Caco-2 (cell line): ENCODE measurements at regions not wholly inside any gene's neighbourhood (a gene's known extent, or its start where the extent isn't known, plus 50 kb on each side); places are given as distances from the start of the nearest gene placed in this dataset.

ENCODE experiments used
- BruUV-seq: library from RNA; stranded (reverse); fragments of 400-500 nt; replicated peaks from 2 replicates; lab custom pipeline; 2021; lab: Mats Ljungman, UMichigan
- CTCF ChIA-PET: fragments of 300-600 bp; sonication (Branson Sonifier 250); formaldehyde crosslinking; loops from one replicate; lab custom pipeline; 2022; ENCODE audit warnings: antibody characterized with exemption; lab: Charles Lee
- POLR2A ChIA-PET: fragments of 300-600 bp; sonication (Branson Sonifier 250); formaldehyde crosslinking; loops from one replicate; lab custom pipeline; 2022; ENCODE audit warnings: antibody characterized with exemption; lab: Charles Lee
- DNase-seq, 2 experiments: peaks; one replicate each; pipeline versions ENCODE4 v3.0.0 to v3.0.0-alpha.2; 2020 to 2022
- H3K27me3 ChIP-seq: replicated peaks from 2 replicates; pipeline ENCODE4 v1.6.0; 2011; ENCODE audit warnings: low read length; ENCODE audit not compliant: control insufficient read depth, insufficient read depth
- H3K36me3 ChIP-seq: 2 replicates; pipeline ENCODE4 v1.5.1; 2011; ENCODE audit warnings: low read length; ENCODE audit not compliant: control insufficient read depth, insufficient read depth
- H3K4me1 ChIP-seq: fragments of 250-450 bp; sonication (Bioruptor Pico); 2 replicates; pipeline ENCODE4 v1.5.1; 2020; ENCODE audit warnings: mild to moderate bottlenecking
- H3K4me3 ChIP-seq: 2 replicates; pipeline ENCODE4 v1.5.1; 2011; ENCODE audit warnings: low read depth, mild to moderate bottlenecking, control low read depth, low read length
- H3K9me3 ChIP-seq: fragments of 250-450 bp; sonication (Bioruptor Pico); 2 replicates; pipeline ENCODE4 v1.5.1; 2020; ENCODE audit warnings: mild to moderate bottlenecking, moderate library complexity
- H3K27ac Mint-ChIP-seq: one replicate; pipeline ENCODE4 v1.8.0; 2022; ENCODE audit warnings: mixed read lengths; ENCODE audit not compliant: unreplicated experiment
- H3K27me3 Mint-ChIP-seq: one replicate; pipeline ENCODE4 v1.8.0; 2022; ENCODE audit warnings: mixed read lengths; ENCODE audit not compliant: insufficient read depth, unreplicated experiment
- H3K36me3 Mint-ChIP-seq: one replicate; pipeline ENCODE4 v1.8.0; 2022; ENCODE audit warnings: mild to moderate bottlenecking, mixed read lengths; ENCODE audit not compliant: insufficient read depth, unreplicated experiment
- H3K4me1 Mint-ChIP-seq: one replicate; pipeline ENCODE4 v1.8.0; 2022; ENCODE audit warnings: low read depth, mixed read lengths; ENCODE audit not compliant: unreplicated experiment
- H3K4me3 Mint-ChIP-seq: one replicate; pipeline ENCODE4 v1.8.0; 2022; ENCODE audit warnings: mild to moderate bottlenecking, moderate library complexity, mixed read lengths; ENCODE audit not compliant: unreplicated experiment
- H3K9me3 Mint-ChIP-seq: one replicate; pipeline ENCODE4 v1.8.0; 2022; ENCODE audit warnings: mixed read lengths; ENCODE audit not compliant: unreplicated experiment
- CTCF ChIP-seq, 2 experiments: fragments of 200-600 bp in 1 of 2; IDR thresholded peaks; 1 replicate in 1 of 2; 2 replicates in 1 of 2; pipeline versions ENCODE4 v1.5.1 to v1.8.0; 2011 to 2022; ENCODE audit warnings: antibody characterized with exemption in 1 of 2, control low read depth in 1 of 2, inconsistent platforms in 1 of 2, low read depth in 1 of 2, low read length in 1 of 2, mild to moderate bottlenecking in 1 of 2, moderate library complexity in 1 of 2; ENCODE audit not compliant: insufficient read depth in 1 of 2, severe bottlenecking in 1 of 2, unreplicated experiment in 1 of 2
- intact Hi-C: fragments of 100-400 bp; cut with micrococcal nuclease; formaldehyde crosslinking; loops from one replicate; pipeline ENCODE4 v1.10.0; 2022; ENCODE audit not compliant: unreplicated experiment

DNA sequence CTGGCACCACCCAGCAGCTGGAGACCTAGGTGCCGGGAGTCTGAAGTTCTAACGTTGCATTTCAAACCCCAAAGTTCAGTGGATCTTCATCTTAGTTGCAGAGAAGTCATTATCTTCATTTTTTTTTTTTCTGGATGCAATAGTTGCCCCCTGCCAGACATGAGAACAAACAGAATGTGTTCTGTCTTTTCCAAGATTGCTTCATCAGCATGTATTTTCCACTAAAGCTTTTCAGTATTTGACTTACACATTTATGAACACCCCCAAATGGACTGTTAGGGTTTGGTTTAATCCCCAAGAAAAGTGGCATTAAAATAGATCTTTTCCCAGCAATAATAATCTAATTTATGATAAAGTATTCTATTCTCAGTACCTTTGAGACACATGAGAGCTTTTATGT is 135.2 kb upstream of the OSMR start:
- Histone ChIP-seq H3K27me3 (no peaks in the 10 kb centered on the region), H3K4me3 (no peak overlapping the region), H3K9me3 (no peaks in the 10 kb centered on the region), H3K4me1 (peaks cover 35% of the 10 kb centered on the region), H3K36me3 (no peaks in the 10 kb centered on the region)
- no peak for DNase-seq
- Mint-ChIP-seq H3K4me1 (peaks cover 29% of the 10 kb centered on the region), H3K27ac (no peak overlapping the region), H3K27me3 (no peaks in the 10 kb centered on the region), H3K4me3 (no peak overlapping the region), H3K9me3 (no peaks in the 10 kb centered on the region), H3K36me3 (no peaks in the 10 kb centered on the region)
- ChIA-PET POLR2A (no interaction called here), CTCF (no interaction called here)
- BruUV-seq, result no TSS peak
- TF ChIP-seq CTCF (IDR thresholded peaks at IDR 0.05; ENCODE audit: insufficient read depth in 1 of 2, low read depth in 1 of 2, low read length in 1 of 2, severe bottlenecking in 1 of 2, unreplicated experiment in 1 of 2), result no peak
- intact Hi-C loops, result no loop called here

DNA sequence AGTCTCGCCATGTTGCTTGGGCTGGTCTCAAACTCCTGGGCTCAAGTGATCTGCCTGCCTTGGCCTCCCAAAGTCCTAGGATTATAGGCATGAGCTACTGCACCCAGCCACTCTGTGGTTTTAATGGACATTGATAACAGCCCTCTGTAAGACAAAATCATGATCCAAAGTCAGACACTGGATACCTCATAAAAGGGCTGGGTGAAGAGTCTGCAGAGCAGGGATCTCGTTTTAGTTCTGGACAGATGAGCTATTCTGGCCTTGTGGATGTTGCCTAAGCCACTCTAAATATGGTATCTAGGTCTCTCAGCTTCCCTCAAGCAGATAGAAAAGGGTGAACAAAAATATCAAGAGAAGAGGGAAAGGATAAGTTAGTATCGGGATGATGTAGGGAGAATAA is 133.4 kb upstream of the OSMR start:
- H3K9me3 Mint-ChIP-seq, result no peaks in the 10 kb centered on the region
- no peak for DNase-seq
- Histone ChIP-seq H3K36me3 (no peaks in the 10 kb centered on the region), H3K27me3 (no peaks in the 10 kb centered on the region), H3K4me3 (no peak overlapping the region), H3K9me3 (no peaks in the 10 kb centered on the region), H3K4me1 (peaks cover 23% of the 10 kb centered on the region)
- no peaks in the 10 kb centered on the region for H3K36me3 Mint-ChIP-seq
- intact Hi-C loops, result no loop called here
- H3K4me1 Mint-ChIP-seq, result peaks cover 13% of the 10 kb centered on the region
- POLR2A ChIA-PET, result no interaction called here
- CTCF ChIA-PET, result no interaction called here
- H3K4me3 Mint-ChIP-seq, result no peak overlapping the region
- no peaks in the 10 kb centered on the region for H3K27me3 Mint-ChIP-seq
- no peak overlapping the region for H3K27ac Mint-ChIP-seq
- no TSS peak for BruUV-seq
- TF ChIP-seq CTCF (IDR thresholded peaks at IDR 0.05; ENCODE audit: insufficient read depth in 1 of 2, low read depth in 1 of 2, low read length in 1 of 2, severe bottlenecking in 1 of 2, unreplicated experiment in 1 of 2), result no peak

- H3K4me3 Mint-ChIP-seq, result no peak overlapping the region
- no peaks in the 10 kb centered on the region for H3K27me3 ChIP-seq
- H3K9me3 Mint-ChIP-seq, result no peaks in the 10 kb centered on the region
- H3K4me3 ChIP-seq, result no peak overlapping the region
- no peak for DNase-seq
- TF ChIP-seq CTCF (IDR thresholded peaks at IDR 0.05; ENCODE audit: insufficient read depth in 1 of 2, low read depth in 1 of 2, low read length in 1 of 2, severe bottlenecking in 1 of 2, unreplicated experiment in 1 of 2), result no peak
- no peaks in the 10 kb centered on the region for H3K27me3 Mint-ChIP-seq
- intact Hi-C loops, result no loop called here
- no peaks in the 10 kb centered on the region for H3K9me3 ChIP-seq
- no TSS peak for BruUV-seq
- H3K4me1 Mint-ChIP-seq, result no peaks in the 10 kb centered on the region
- H3K36me3 ChIP-seq, result no peaks in the 10 kb centered on the region
- no peaks in the 10 kb centered on the region for H3K36me3 Mint-ChIP-seq
- CTCF ChIA-PET, result no interaction called here
- peaks cover 5% of the 10 kb centered on the region for H3K4me1 ChIP-seq
- H3K27ac Mint-ChIP-seq, result no peak overlapping the region
- POLR2A ChIA-PET, result no interaction called here
Observed at GRCh38 chr5:38714240-38714639, 131.6 kb upstream of the OSMR start.
